GM13976 (cell line): ENCODE measurements at regions not wholly inside any gene's neighbourhood (a gene's known extent, or its start where the extent isn't known, plus 50 kb on each side); places are given as distances from the start of the nearest gene placed in this dataset.

ENCODE experiments used
- DNase-seq: peaks from one replicate; pipeline ENCODE4 v3.0.0; 2012; ENCODE audit warnings: low spot score
- in situ Hi-C: fragments of 300-500 bp; cut with MboI; formaldehyde crosslinking; loops from one replicate; pipeline ENCODE4 v1.12.0; 2022; ENCODE audit warnings: low sequenced_read_pairs, mixed read lengths, inconsistent platforms; ENCODE audit not compliant: unreplicated experiment
- TF ChIP-seq, protein P1 (sequence below): IDR thresholded peaks from 2 replicates; pipeline ENCODE4 v1.5.1; 2012; ENCODE audit warnings: borderline replicate concordance, mild to moderate bottlenecking; ENCODE audit not compliant: insufficient read depth; ENCODE audit errors: extremely low read depth, missing control alignments, control extremely low read depth

GRCh38 chr7:51882412-51882811, 565.8 kb upstream of the COBL start:
- TF ChIP-seq, protein P1, sequence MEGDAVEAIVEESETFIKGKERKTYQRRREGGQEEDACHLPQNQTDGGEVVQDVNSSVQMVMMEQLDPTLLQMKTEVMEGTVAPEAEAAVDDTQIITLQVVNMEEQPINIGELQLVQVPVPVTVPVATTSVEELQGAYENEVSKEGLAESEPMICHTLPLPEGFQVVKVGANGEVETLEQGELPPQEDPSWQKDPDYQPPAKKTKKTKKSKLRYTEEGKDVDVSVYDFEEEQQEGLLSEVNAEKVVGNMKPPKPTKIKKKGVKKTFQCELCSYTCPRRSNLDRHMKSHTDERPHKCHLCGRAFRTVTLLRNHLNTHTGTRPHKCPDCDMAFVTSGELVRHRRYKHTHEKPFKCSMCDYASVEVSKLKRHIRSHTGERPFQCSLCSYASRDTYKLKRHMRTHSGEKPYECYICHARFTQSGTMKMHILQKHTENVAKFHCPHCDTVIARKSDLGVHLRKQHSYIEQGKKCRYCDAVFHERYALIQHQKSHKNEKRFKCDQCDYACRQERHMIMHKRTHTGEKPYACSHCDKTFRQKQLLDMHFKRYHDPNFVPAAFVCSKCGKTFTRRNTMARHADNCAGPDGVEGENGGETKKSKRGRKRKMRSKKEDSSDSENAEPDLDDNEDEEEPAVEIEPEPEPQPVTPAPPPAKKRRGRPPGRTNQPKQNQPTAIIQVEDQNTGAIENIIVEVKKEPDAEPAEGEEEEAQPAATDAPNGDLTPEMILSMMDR, result no peak
- in situ Hi-C loops, result no loop called here
- no peak for DNase-seq

DNA sequence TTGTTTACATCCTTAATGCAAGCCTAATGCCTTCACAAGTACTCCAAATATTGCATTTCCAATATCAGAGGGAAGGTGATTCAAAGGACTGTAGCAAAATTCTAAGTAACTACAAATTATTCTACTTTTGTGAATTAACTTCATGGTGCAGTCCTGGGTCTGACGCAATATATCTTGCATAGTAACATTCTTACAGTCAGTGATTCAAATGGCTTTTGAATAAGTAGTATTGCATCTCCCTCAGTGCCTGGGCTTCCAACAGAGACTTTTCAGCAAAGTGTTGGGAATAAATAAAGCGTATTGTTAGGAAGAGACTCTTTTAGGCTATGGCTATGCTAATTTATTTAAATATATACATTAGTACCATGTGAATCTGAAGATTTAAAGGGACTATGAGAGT, 564.7 kb upstream of the COBL start:
- TF ChIP-seq, protein P1, result no peak
- no peak for DNase-seq
- in situ Hi-C loops, result no loop called here

DNA sequence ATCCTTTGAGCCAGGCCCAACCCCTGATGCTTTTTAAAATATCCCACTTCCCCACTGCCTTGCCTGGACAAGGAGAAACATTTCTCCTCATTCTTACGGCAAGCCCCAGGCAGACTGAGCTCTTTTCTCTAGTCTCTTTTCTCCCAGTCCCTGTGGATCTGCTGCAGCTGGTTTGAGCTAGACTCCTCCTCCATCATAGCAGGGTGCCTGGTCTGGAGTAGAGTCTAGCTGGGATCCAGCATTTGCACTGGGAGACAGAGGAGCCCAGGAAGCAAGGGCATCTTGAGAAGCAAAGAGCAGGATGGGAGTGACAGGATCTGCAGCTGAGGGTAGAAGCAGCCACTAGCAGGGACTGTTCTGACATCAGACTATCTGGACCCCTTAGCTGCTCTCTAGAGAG, 562.3 kb upstream of the COBL start:
- DNase-seq, result no peak
- in situ Hi-C loops, result no loop called here
- TF ChIP-seq, protein P1, result no peak

DNA sequence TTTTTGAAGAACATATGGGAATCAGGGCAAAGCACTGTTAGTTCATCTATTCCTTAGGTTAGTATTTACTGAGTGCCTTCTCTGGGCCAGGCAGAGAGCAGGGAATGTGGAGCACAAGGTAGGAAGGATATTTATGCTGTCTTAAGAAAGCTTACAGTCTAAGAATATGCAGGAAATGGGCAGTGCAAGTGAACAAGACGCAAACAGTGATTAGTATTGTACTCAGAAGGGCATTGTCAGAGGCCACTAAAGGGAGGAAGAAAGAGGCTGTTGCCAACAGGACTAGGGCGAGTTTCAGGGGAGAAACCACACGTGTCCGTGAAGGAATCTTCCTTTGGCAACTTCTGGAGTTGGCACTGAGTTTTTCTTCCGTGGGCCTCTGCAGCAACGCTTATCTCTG, 552.8 kb upstream of the COBL start:
- TF ChIP-seq, protein P1, result no peak
- in situ Hi-C loops, result no loop called here
- no peak for DNase-seq

DNA sequence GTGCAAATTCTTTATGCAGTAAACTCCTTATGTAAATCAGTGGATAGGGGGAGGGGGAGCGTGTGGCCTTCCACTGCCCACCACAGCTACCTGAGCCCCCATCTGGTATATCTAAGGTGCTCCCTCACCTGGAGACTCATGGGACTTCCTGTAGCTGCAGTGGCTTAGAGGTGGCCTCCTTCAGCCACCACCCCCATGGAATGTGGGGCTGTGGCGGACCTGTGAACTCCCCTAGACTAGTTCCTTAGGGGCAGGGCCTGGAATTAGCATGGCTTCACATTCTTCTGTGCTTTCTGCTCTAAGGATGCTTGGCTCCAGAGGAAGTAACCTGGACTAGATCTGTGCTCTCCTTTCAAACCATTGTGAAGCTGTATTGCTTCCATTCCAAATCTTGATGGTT, 550.5 kb upstream of the COBL start:
- in situ Hi-C loops, result no loop called here
- DNase-seq, result no peak
- TF ChIP-seq, protein P1, result no peak

GRCh38 chr7:51860305-51860704, 543.7 kb upstream of the COBL start:
- in situ Hi-C loops, result no loop called here

More at GRCh38 chr7:51860305-51860704, 543.7 kb upstream of the COBL start:
- DNase-seq, result no peak
- TF ChIP-seq, protein P1, result no peak
